Neural crest cell (in vitro differentiated cells): ENCODE measurements at regions not wholly inside any gene's neighbourhood (a gene's known extent, or its start where the extent isn't known, plus 50 kb on each side); places are given as distances from the start of the nearest gene placed in this dataset.

ENCODE experiments used
- DNase-seq: peaks from one replicate; pipeline ENCODE4 v3.0.0; 2021; ENCODE audit warnings: low read depth, mixed read lengths, low spot score
- H3K27ac Mint-ChIP-seq: one replicate; pipeline ENCODE4 v1.8.0; 2021; ENCODE audit warnings: mild to moderate bottlenecking, mixed read lengths; ENCODE audit not compliant: unreplicated experiment
- H3K27me3 Mint-ChIP-seq: 2 replicates; pipeline ENCODE4 v1.8.0; 2021; ENCODE audit warnings: low read depth, mild to moderate bottlenecking, mixed read lengths
- H3K36me3 Mint-ChIP-seq: 2 replicates; pipeline ENCODE4 v1.8.0; 2021; ENCODE audit warnings: low read depth, mild to moderate bottlenecking, mixed read lengths
- H3K4me1 Mint-ChIP-seq: 2 replicates; pipeline ENCODE4 v1.8.0; 2021; ENCODE audit warnings: mixed read lengths
- H3K4me3 Mint-ChIP-seq: one replicate; pipeline ENCODE4 v1.8.0; 2021; ENCODE audit warnings: mild to moderate bottlenecking, mixed read lengths
- H3K9me3 Mint-ChIP-seq: 2 replicates; pipeline ENCODE4 v1.8.0; 2021; ENCODE audit warnings: mixed read lengths
- TF ChIP-seq, protein P1 (sequence below): fragments of 200-600 bp; sonication (generic); conservative IDR thresholded peaks from 2 replicates; pipeline ENCODE4 v1.5.0; 2021; ENCODE audit warnings: antibody characterized with exemption, mild to moderate bottlenecking

DNA sequence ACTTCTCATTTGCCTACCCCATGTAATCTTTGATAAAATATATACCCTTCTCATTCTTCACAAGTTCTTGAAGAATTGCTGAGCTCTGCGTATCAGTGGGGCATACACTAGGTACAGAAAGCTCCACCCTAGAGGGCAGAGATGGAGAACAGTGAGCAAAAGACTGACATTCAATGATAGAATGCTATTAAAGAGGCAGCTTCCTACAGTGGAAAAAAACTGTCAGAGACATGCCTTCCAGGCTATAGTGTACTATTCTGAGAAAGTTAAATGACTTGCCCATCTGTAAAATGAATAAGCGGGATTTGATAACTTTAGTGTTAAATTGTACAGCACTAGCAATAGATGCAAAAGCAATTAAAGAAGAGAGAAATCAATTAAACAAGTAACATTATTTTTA is 172.8 kb downstream of the SUCNR1 start:
- Mint-ChIP-seq H3K4me3 (no peak overlapping the region), H3K36me3 (no peaks in the 10 kb centered on the region), H3K9me3 (no peaks in the 10 kb centered on the region), H3K4me1 (no peaks in the 10 kb centered on the region), H3K27ac (no peak overlapping the region), H3K27me3 (no peaks in the 10 kb centered on the region)
- DNase-seq = no peak
- TF ChIP-seq, protein P1, sequence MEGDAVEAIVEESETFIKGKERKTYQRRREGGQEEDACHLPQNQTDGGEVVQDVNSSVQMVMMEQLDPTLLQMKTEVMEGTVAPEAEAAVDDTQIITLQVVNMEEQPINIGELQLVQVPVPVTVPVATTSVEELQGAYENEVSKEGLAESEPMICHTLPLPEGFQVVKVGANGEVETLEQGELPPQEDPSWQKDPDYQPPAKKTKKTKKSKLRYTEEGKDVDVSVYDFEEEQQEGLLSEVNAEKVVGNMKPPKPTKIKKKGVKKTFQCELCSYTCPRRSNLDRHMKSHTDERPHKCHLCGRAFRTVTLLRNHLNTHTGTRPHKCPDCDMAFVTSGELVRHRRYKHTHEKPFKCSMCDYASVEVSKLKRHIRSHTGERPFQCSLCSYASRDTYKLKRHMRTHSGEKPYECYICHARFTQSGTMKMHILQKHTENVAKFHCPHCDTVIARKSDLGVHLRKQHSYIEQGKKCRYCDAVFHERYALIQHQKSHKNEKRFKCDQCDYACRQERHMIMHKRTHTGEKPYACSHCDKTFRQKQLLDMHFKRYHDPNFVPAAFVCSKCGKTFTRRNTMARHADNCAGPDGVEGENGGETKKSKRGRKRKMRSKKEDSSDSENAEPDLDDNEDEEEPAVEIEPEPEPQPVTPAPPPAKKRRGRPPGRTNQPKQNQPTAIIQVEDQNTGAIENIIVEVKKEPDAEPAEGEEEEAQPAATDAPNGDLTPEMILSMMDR = no peak

DNA sequence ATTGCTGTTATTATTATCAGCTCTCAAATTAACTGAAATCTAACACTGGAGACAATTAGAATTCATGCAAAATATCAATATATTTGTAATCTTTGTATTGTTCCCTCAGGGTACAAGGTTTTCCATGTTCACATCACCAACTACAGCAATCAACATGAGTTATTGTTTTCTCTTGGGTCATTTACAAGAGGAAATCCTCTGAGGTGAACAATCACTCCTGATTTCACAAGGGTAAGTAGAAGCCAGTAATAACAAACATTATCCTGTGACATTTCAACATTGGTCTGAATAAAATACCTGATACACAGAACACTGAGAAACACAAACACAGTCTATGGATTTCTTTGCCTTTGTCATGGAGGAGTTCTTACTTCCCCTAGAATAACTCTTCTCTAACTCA is 174.0 kb downstream of the SUCNR1 start:
- H3K4me1 Mint-ChIP-seq = no peaks in the 10 kb centered on the region

DNA sequence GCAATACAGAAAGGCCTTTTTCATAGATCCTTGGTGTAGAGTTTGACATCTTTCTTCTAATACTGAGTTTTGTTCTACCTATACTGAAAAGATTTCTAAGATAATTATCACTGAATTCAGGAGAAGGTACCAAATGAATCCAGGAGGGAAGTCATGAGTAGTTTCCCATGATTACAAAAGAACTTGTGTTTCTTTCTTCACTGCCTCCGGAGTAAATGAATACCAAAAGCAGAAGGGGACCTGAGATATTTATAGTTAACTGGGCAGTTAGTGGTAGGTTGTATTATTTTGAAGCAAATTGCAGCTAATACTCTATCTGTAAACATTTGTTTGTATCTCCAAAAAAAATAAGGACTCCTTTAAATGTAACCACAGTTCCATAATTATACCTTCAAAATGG is 175.4 kb downstream of the SUCNR1 start:
- H3K36me3 Mint-ChIP-seq = no peaks in the 10 kb centered on the region
- no peak overlapping the region for H3K4me3 Mint-ChIP-seq
- no peak overlapping the region for H3K27ac Mint-ChIP-seq
- no peaks in the 10 kb centered on the region for H3K4me1 Mint-ChIP-seq
- DNase-seq = no peak
- H3K9me3 Mint-ChIP-seq = no peaks in the 10 kb centered on the region
- H3K27me3 Mint-ChIP-seq = no peaks in the 10 kb centered on the region
- TF ChIP-seq, protein P1 = no peak

More for the DNA sequence above, 174.0 kb downstream of the SUCNR1 start:
- H3K27me3 Mint-ChIP-seq = no peaks in the 10 kb centered on the region
- DNase-seq = no peak
- TF ChIP-seq, protein P1 = no peak
- no peak overlapping the region for H3K27ac Mint-ChIP-seq
- no peaks in the 10 kb centered on the region for H3K9me3 Mint-ChIP-seq
- H3K36me3 Mint-ChIP-seq = no peaks in the 10 kb centered on the region
- no peak overlapping the region for H3K4me3 Mint-ChIP-seq

DNA sequence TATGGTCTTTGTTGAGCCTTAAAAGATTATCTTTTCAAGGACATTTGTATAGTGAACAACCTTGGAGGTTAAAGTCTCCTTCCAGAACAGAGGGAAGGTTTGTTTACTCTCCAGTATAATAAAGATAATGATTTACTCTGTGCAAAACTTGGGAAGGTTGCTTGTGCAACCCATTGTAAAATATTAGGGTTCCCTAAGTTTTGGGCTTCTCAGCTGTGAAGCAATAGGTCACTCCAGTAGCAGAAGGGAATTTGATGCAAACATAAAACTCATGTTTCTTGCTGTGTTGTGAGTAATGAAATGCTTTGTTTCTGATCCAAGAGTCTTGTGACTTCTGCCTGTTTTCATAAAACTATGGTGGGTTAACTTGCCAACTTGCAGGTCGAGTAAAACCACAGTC is 177.5 kb downstream of the SUCNR1 start:
- TF ChIP-seq, protein P1 = no peak
- no peaks in the 10 kb centered on the region for H3K9me3 Mint-ChIP-seq
- no peak overlapping the region for H3K4me3 Mint-ChIP-seq
- no peaks in the 10 kb centered on the region for H3K4me1 Mint-ChIP-seq
- no peaks in the 10 kb centered on the region for H3K27me3 Mint-ChIP-seq
- DNase-seq = no peak
- no peaks in the 10 kb centered on the region for H3K36me3 Mint-ChIP-seq
- no peak overlapping the region for H3K27ac Mint-ChIP-seq

DNA sequence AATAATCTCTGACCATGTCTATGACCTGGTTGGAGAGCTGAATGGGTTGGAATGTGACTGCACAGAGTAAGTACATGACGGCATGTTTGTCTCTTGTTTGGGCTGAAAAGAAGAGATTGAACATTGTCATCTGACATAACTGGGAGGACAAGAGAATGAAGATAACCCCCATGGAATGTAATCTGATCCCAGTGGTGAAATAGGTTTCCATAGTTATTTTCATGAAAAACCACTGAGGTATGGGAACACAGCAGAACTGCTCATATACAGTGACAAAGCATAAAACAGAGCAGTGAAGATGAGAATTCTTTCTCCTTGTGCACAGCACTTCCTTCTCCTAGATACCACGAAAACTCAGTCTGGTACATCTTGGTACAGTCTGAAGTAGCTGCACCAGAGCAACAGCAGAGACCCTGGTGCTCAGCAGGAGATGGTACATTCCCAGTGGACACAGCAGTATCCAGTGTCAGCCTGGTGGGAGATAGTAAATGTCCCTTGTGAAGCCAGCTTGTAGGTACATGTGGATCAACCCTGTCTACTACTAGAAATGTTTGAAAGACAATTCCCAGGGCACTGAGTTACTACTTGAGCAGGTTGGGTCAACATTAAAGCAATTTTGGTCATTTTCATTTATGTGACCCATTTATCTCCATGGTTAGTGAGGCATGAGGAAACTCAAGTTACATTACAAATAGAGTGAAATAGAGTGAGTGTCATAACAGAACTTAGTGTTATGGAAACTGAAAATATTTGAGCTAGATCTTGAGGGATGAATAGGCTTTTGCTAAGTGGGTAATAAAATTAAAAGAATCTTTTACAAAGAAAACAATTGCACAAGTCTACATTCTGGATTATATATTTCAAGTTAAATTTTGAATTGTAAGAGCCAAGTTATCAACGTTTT is 178.3 kb downstream of the SUCNR1 start:
- Mint-ChIP-seq H3K36me3 (no peaks in the 10 kb centered on the region), H3K4me1 (no peaks in the 10 kb centered on the region), H3K27ac (no peak overlapping the region)

More for the DNA sequence above, 178.3 kb downstream of the SUCNR1 start:
- Mint-ChIP-seq H3K9me3 (no peaks in the 10 kb centered on the region), H3K27me3 (no peaks in the 10 kb centered on the region), H3K4me3 (no peak overlapping the region)
- no peak for DNase-seq
- TF ChIP-seq, protein P1 = no peak
